ENCODE measurements at regions not wholly inside any gene's neighbourhood (a gene's known extent, or its start where the extent isn't known, plus 50 kb on each side); places are given as distances from the start of the nearest gene placed in this dataset.

DNA sequence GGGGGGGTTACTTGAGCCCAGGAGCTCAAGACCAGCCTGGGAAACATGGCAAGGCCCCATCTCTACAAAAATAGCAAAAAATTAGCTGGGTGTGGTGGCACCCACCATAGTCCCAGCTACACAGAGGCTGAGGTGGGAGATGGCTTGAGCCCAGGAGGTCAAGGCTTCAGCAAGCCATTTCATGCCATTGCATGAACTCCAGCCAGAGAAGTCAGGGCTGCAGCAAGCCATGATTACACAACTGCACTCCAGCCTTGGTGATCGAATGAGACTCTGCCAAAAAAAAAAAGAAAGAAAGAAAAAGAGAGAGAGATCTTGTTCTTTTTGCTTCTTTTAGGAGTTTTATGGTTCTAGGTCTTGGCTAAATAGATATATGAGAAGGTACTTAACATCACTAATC lies 200.2 kb upstream of the PHYHIPL start:
- Histone ChIP-seq H3K4me1 (ENCODE audit: control insufficient read depth in 1 of 2, insufficient read depth in 2 of 2, low read length in 2 of 2) (no peaks in the 10 kb centered on the region), H3K27me3 (ENCODE audit: control insufficient read depth in 1 of 2, insufficient read depth in 2 of 2, low read length in 2 of 2) (no peaks in the 10 kb centered on the region), H3K36me3 (ENCODE audit: control insufficient read depth in 1 of 2, insufficient read depth in 2 of 2, low read length in 2 of 2) (no peaks in the 10 kb centered on the region), H3K9ac (ENCODE audit: low read depth in 1 of 2, low read length in 2 of 2) (no peak overlapping the region), H3K9me3 (ENCODE audit: control insufficient read depth in 1 of 2, low read length in 2 of 2) (no peaks in the 10 kb centered on the region), H3K27ac (ENCODE audit: low read depth, low read length) (no peak overlapping the region), H3K4me3 (ENCODE audit: low read depth in 1 of 2, low read length in 2 of 2) (no peak overlapping the region)

- no peak overlapping the region for H3K9ac ChIP-seq (ENCODE audit: low read depth in 1 of 2, low read length in 2 of 2)
- H3K9me3 ChIP-seq (ENCODE audit: control insufficient read depth in 1 of 2, low read length in 2 of 2) = no peaks in the 10 kb centered on the region
- H3K27ac ChIP-seq (ENCODE audit: low read depth, low read length) = no peak overlapping the region
- no peaks in the 10 kb centered on the region for H3K4me1 ChIP-seq (ENCODE audit: control insufficient read depth in 1 of 2, insufficient read depth in 2 of 2, low read length in 2 of 2)
- H3K27me3 ChIP-seq (ENCODE audit: control insufficient read depth in 1 of 2, insufficient read depth in 2 of 2, low read length in 2 of 2) = no peaks in the 10 kb centered on the region
- no peak overlapping the region for H3K4me3 ChIP-seq (ENCODE audit: low read depth in 1 of 2, low read length in 2 of 2)
- no peaks in the 10 kb centered on the region for H3K36me3 ChIP-seq (ENCODE audit: control insufficient read depth in 1 of 2, insufficient read depth in 2 of 2, low read length in 2 of 2)
Observed at GRCh38 chr10:58979711-58980110, 196.7 kb upstream of the PHYHIPL start.

DNA sequence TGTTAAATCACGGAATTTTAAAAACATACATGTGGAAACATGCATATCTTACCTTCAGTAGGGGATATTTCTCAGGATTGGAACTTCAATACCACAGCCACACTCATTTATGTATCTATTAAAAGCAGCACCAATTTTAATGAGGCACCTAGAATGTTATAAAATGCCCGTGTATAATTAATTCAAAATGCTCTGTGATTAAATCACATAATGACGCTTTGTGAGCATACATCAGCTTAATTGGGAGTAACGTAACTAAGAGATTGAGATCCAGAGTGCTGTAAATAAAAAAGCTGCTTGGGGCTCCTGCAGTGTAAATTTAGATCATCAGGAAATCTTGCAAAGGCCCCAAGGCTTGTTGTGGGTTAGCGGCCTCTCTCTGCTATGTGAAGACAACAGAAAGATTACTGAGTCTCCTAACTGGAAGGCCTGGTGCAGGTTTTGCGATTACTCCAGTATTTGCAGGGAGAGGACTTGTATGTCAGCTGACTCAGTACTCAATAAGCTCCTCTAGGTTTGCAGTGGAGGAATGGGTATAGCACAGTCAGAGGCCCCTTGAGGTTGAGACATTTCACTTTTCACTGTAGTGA lies 195.5 kb upstream of the PHYHIPL start:
- Histone ChIP-seq H3K9ac (ENCODE audit: low read depth in 1 of 2, low read length in 2 of 2) (no peak overlapping the region), H3K27me3 (ENCODE audit: control insufficient read depth in 1 of 2, insufficient read depth in 2 of 2, low read length in 2 of 2) (no peaks in the 10 kb centered on the region), H3K27ac (ENCODE audit: low read depth, low read length) (no peak overlapping the region), H3K4me1 (ENCODE audit: control insufficient read depth in 1 of 2, insufficient read depth in 2 of 2, low read length in 2 of 2) (no peaks in the 10 kb centered on the region), H3K9me3 (ENCODE audit: control insufficient read depth in 1 of 2, low read length in 2 of 2) (no peaks in the 10 kb centered on the region), H3K4me3 (ENCODE audit: low read depth in 1 of 2, low read length in 2 of 2) (no peak overlapping the region), H3K36me3 (ENCODE audit: control insufficient read depth in 1 of 2, insufficient read depth in 2 of 2, low read length in 2 of 2) (no peaks in the 10 kb centered on the region)

DNA sequence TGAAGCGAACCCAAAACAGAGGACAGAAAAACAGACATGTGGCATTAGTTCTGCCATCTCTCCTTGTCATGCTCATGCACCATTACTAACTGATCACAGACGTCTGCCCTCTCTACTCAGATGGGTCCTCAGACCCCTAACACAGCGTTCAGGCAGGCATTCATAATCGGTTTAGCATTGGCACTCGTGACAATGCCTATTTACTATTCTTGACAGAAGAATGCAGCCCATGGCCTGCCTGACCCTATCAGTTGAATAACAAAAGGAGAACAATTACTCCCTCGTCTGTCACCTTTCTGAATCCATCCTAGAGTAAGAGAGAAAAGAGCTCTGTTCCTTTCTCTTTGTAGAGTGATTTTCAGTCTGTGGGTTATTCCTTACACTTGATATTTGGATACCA lies 194.6 kb upstream of the PHYHIPL start:
- Histone ChIP-seq H3K9ac (ENCODE audit: low read depth in 1 of 2, low read length in 2 of 2) (no peak overlapping the region), H3K36me3 (ENCODE audit: control insufficient read depth in 1 of 2, insufficient read depth in 2 of 2, low read length in 2 of 2) (no peaks in the 10 kb centered on the region), H3K4me3 (ENCODE audit: low read depth in 1 of 2, low read length in 2 of 2) (no peak overlapping the region), H3K9me3 (ENCODE audit: control insufficient read depth in 1 of 2, low read length in 2 of 2) (no peaks in the 10 kb centered on the region), H3K27ac (ENCODE audit: low read depth, low read length) (no peak overlapping the region), H3K27me3 (ENCODE audit: control insufficient read depth in 1 of 2, insufficient read depth in 2 of 2, low read length in 2 of 2) (no peaks in the 10 kb centered on the region), H3K4me1 (ENCODE audit: control insufficient read depth in 1 of 2, insufficient read depth in 2 of 2, low read length in 2 of 2) (no peaks in the 10 kb centered on the region)

DNA sequence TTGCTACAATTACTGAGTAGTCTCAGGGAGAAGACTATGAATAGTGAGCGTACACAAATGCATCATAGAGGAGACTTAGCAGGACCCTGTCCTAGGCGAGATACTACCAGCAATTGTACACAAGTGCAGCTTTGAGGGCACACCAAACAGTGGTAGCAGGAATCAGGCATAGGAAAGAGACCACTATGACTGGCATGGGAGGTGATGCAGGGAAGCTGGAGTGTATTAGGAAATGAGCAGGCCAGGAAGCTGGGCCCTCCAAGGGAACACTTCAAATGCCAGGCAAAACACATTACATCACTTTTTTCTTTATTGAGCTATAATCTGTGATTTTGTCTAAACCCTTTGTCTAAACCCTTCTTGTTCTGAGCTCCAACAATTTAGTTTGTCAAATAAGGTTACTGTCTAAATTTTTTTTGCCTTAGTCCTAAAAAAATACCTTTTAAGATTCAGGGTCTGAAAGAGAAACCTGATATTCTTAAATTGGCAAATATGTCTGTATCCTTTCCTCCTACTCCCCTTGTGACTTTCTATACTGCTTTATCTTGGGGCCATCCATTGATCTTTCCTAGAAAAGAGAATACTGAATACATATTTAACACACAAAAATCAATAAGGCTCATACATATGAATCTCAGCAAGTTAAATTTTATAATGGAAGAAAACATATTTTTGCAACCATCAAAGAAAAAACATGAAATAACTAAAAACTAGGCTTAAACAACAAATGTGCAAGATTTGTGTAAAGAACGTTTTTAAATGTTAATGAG lies 193.8 kb upstream of the PHYHIPL start:
- H3K36me3 ChIP-seq (ENCODE audit: control insufficient read depth in 1 of 2, insufficient read depth in 2 of 2, low read length in 2 of 2) = no peaks in the 10 kb centered on the region
- H3K27ac ChIP-seq (ENCODE audit: low read depth, low read length) = no peak overlapping the region
- no peaks in the 10 kb centered on the region for H3K27me3 ChIP-seq (ENCODE audit: control insufficient read depth in 1 of 2, insufficient read depth in 2 of 2, low read length in 2 of 2)
- no peaks in the 10 kb centered on the region for H3K9me3 ChIP-seq (ENCODE audit: control insufficient read depth in 1 of 2, low read length in 2 of 2)
- H3K9ac ChIP-seq (ENCODE audit: low read depth in 1 of 2, low read length in 2 of 2) = no peak overlapping the region
- H3K4me1 ChIP-seq (ENCODE audit: control insufficient read depth in 1 of 2, insufficient read depth in 2 of 2, low read length in 2 of 2) = no peaks in the 10 kb centered on the region
- no peak overlapping the region for H3K4me3 ChIP-seq (ENCODE audit: low read depth in 1 of 2, low read length in 2 of 2)

DNA sequence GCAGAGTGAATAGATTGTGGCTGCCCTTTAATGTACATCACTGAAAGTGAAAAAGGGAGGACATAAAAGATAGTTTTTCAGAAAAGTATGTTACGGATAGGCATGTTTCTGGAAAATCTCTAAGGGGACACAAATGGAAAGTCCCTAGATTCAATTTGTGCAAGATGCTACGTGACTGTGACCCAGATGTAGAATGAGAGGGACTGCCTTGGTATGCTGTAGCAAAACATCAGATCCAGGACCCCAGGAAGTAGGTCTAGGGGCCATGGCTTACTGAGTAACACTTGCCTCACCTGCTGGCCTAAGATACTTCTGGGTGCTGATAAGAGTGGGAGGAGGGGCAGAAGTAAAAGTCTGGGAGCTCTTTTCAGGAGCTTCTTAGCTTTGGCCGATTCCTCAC lies 191.2 kb upstream of the PHYHIPL start:
- Histone ChIP-seq H3K27ac (ENCODE audit: low read depth, low read length) (no peak overlapping the region), H3K4me1 (ENCODE audit: control insufficient read depth in 1 of 2, insufficient read depth in 2 of 2, low read length in 2 of 2) (no peaks in the 10 kb centered on the region), H3K4me3 (ENCODE audit: low read depth in 1 of 2, low read length in 2 of 2) (no peak overlapping the region), H3K9ac (ENCODE audit: low read depth in 1 of 2, low read length in 2 of 2) (no peak overlapping the region), H3K36me3 (ENCODE audit: control insufficient read depth in 1 of 2, insufficient read depth in 2 of 2, low read length in 2 of 2) (no peaks in the 10 kb centered on the region), H3K27me3 (ENCODE audit: control insufficient read depth in 1 of 2, insufficient read depth in 2 of 2, low read length in 2 of 2) (no peaks in the 10 kb centered on the region), H3K9me3 (ENCODE audit: control insufficient read depth in 1 of 2, low read length in 2 of 2) (peaks cover 0 to 6% of the 10 kb centered on the region in 2 donors)

DNA sequence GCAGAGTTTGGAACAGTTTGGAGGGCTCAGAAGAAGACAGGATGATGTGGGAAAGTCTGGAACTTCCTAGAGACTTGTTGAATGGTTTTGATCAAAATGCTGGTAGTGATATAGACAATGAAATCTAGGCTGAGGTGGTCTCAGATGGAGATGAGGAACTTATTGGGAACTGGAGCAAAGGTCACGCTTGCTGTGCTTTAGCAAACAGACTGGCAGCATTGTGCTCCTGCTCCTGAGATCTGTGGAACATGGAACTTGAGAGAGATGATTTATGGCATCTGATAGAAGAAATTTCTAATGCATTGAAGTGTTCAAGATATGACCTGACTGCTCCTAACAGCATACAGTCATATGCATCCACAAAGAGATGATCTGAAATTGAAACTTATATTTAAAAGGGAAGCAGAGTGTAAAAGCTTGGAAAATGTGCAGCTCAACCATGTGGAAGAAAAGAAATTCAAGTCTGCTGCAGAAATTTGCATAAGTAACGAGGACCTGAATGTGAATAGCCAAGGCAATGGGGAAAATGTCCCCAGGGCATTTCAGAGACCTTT lies 186.9 kb upstream of the PHYHIPL start:
- H3K27me3 ChIP-seq (ENCODE audit: control insufficient read depth in 1 of 2, insufficient read depth in 2 of 2, low read length in 2 of 2) = no peaks in the 10 kb centered on the region
- H3K4me3 ChIP-seq (ENCODE audit: low read depth in 1 of 2, low read length in 2 of 2) = no peak overlapping the region
- no peaks in the 10 kb centered on the region for H3K36me3 ChIP-seq (ENCODE audit: control insufficient read depth in 1 of 2, insufficient read depth in 2 of 2, low read length in 2 of 2)
- H3K9me3 ChIP-seq (ENCODE audit: control insufficient read depth in 1 of 2, low read length in 2 of 2) = peaks cover 0 to 6% of the 10 kb centered on the region in 2 donors
- peaks cover 8 to 9% of the 10 kb centered on the region in 2 donors for H3K4me1 ChIP-seq (ENCODE audit: control insufficient read depth in 1 of 2, insufficient read depth in 2 of 2, low read length in 2 of 2)
- no peak overlapping the region for H3K27ac ChIP-seq (ENCODE audit: low read depth, low read length)
- no peak overlapping the region for H3K9ac ChIP-seq (ENCODE audit: low read depth in 1 of 2, low read length in 2 of 2)

- Histone ChIP-seq H3K36me3 (ENCODE audit: control insufficient read depth in 1 of 2, insufficient read depth in 2 of 2, low read length in 2 of 2) (no peaks in the 10 kb centered on the region), H3K4me3 (ENCODE audit: low read depth in 1 of 2, low read length in 2 of 2) (no peak overlapping the region), H3K4me1 (ENCODE audit: control insufficient read depth in 1 of 2, insufficient read depth in 2 of 2, low read length in 2 of 2) (peaks cover 9 to 15% of the 10 kb centered on the region in 2 donors), H3K27me3 (ENCODE audit: control insufficient read depth in 1 of 2, insufficient read depth in 2 of 2, low read length in 2 of 2) (no peaks in the 10 kb centered on the region), H3K9ac (ENCODE audit: low read depth in 1 of 2, low read length in 2 of 2) (no peak overlapping the region), H3K27ac (ENCODE audit: low read depth, low read length) (no peak overlapping the region), H3K9me3 (ENCODE audit: control insufficient read depth in 1 of 2, low read length in 2 of 2) (peaks cover 0 to 6% of the 10 kb centered on the region in 2 donors)
Observed at GRCh38 chr10:58990693-58991092, 185.8 kb upstream of the PHYHIPL start.

- no peak overlapping the region for H3K27ac ChIP-seq (ENCODE audit: low read depth, low read length)
- peaks cover 9 to 15% of the 10 kb centered on the region in 2 donors for H3K4me1 ChIP-seq (ENCODE audit: control insufficient read depth in 1 of 2, insufficient read depth in 2 of 2, low read length in 2 of 2)
- H3K9me3 ChIP-seq (ENCODE audit: control insufficient read depth in 1 of 2, low read length in 2 of 2) = peaks cover 0 to 6% of the 10 kb centered on the region in 2 donors
- no peaks in the 10 kb centered on the region for H3K36me3 ChIP-seq (ENCODE audit: control insufficient read depth in 1 of 2, insufficient read depth in 2 of 2, low read length in 2 of 2)
- H3K27me3 ChIP-seq (ENCODE audit: control insufficient read depth in 1 of 2, insufficient read depth in 2 of 2, low read length in 2 of 2) = no peaks in the 10 kb centered on the region
- H3K9ac ChIP-seq (ENCODE audit: low read depth in 1 of 2, low read length in 2 of 2) = no peak overlapping the region
- no peak overlapping the region for H3K4me3 ChIP-seq (ENCODE audit: low read depth in 1 of 2, low read length in 2 of 2)
Observed at GRCh38 chr10:58991856-58992255, 184.6 kb upstream of the PHYHIPL start.

GRCh38 chr10:58992830-58993460 lies 183.5 kb upstream of the PHYHIPL start:
- H3K36me3 ChIP-seq (ENCODE audit: control insufficient read depth in 1 of 2, insufficient read depth in 2 of 2, low read length in 2 of 2) = no peaks in the 10 kb centered on the region
- no peaks in the 10 kb centered on the region for H3K27me3 ChIP-seq (ENCODE audit: control insufficient read depth in 1 of 2, insufficient read depth in 2 of 2, low read length in 2 of 2)
- H3K27ac ChIP-seq (ENCODE audit: low read depth, low read length) = no peak overlapping the region
- peaks cover 9 to 15% of the 10 kb centered on the region in 2 donors for H3K4me1 ChIP-seq (ENCODE audit: control insufficient read depth in 1 of 2, insufficient read depth in 2 of 2, low read length in 2 of 2)
- no peak overlapping the region for H3K4me3 ChIP-seq (ENCODE audit: low read depth in 1 of 2, low read length in 2 of 2)
- H3K9ac ChIP-seq (ENCODE audit: low read depth in 1 of 2, low read length in 2 of 2) = no peak overlapping the region
- peaks cover 0 to 6% of the 10 kb centered on the region in 2 donors for H3K9me3 ChIP-seq (ENCODE audit: control insufficient read depth in 1 of 2, low read length in 2 of 2)

All from duodenal mucosa (tissue), 2 donors.